ENCODE measurements at regions not wholly inside any gene's neighbourhood (a gene's known extent, or its start where the extent isn't known, plus 50 kb on each side); places are given as distances from the start of the nearest gene placed in this dataset.

- TF ChIP-seq, protein P1, sequence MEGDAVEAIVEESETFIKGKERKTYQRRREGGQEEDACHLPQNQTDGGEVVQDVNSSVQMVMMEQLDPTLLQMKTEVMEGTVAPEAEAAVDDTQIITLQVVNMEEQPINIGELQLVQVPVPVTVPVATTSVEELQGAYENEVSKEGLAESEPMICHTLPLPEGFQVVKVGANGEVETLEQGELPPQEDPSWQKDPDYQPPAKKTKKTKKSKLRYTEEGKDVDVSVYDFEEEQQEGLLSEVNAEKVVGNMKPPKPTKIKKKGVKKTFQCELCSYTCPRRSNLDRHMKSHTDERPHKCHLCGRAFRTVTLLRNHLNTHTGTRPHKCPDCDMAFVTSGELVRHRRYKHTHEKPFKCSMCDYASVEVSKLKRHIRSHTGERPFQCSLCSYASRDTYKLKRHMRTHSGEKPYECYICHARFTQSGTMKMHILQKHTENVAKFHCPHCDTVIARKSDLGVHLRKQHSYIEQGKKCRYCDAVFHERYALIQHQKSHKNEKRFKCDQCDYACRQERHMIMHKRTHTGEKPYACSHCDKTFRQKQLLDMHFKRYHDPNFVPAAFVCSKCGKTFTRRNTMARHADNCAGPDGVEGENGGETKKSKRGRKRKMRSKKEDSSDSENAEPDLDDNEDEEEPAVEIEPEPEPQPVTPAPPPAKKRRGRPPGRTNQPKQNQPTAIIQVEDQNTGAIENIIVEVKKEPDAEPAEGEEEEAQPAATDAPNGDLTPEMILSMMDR (IDR thresholded peaks at IDR 0.05) = no peak
- no peak for TF ChIP-seq POLR2A (IDR thresholded peaks at IDR 0.05)
Observed at GRCh38 chr12:131533139-131533538, 177.8 kb upstream of the SFSWAP start.

Measured in adrenal gland (tissue), 5 donors.